NOMO-1 treated with dmso at 0.1 percent for 144 hours (cell line): ENCODE measurements at regions not wholly inside any gene's neighbourhood (a gene's known extent, or its start where the extent isn't known, plus 50 kb on each side); places are given as distances from the start of the nearest gene placed in this dataset.

Experiments
- DNase-seq: peaks from one replicate; lab custom pipeline; 2025; ENCODE audit not compliant: unreplicated experiment; lab: John Stamatoyannopoulos, UW

DNA sequence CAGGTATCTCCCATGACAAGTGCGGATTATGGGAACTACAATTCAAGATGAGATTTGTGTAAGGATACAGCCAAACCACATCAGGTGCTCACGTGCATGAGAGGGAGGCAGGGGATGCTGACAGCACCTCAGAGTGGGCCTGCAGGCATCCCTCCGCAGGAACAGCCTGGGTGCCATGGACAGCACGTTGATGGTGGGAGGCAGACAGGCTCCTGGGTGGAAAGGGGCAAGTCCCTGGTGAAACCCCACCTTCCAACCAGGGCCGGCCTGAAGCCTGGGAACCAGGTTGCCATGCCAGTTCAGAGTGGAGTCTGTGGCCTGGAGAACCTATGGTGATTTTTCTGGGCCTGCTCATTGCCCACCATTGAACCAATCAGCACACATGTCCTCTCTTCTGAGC lies 1469.6 kb downstream of the PCDH7 start:
- DNase-seq: no peak

DNA sequence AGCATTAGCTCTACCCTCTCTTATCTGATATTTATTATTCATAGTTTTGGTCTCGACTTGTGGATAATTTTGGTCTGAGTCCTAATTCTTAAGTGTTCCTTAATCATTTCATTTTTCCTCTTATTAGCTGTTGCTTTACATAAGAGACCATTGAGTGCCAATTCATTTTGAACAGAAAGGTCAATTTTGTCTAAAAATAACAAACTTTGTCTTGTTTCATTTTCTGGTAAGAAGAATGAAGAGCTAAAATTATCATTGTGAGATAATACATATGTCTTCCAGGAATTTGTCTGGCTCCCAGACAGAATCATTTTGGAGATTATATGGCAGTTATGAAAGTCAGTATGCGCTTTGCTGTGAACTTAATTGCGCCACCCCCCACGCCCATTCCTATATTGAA lies 1471.8 kb downstream of the PCDH7 start:
- DNase-seq: no peak

DNA sequence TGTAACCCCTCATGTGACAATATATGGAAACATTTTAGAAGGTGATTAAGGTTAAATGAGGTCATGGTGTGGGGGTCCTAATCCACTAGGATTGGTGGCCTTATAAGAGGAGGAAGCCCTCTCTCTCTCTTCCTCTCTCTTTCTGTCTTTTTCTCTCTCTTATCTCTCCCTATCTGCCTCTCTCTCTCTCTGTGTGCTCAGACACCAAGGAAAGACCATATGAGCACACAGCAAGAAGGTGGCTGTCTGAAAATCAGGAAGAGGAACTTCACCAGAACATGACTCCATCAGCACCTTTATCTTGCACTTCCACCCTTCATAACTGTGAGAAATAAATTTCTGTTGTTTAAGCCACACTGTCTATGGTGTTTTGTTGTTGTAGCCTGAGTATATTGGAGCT lies 1472.2 kb downstream of the PCDH7 start:
- no peak for DNase-seq

DNA sequence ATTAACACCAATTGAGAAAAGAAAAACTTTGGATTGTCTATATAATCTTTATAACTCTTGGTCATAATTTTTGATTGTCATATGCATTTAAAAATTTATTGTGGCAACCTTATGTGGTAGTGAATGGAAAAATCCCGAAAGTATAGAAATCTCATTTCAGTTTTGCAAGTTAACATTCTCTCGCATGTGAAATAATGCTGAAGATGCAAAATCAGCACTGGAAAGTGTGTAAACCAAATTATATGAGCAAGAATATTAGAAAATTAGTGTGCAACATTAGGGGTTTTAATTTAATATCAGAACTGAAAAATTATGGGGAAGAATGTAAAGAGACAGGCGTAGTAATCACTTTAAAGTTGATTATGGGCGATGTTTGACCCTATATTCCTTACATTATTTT lies 1472.8 kb downstream of the PCDH7 start:
- no peak for DNase-seq

DNA sequence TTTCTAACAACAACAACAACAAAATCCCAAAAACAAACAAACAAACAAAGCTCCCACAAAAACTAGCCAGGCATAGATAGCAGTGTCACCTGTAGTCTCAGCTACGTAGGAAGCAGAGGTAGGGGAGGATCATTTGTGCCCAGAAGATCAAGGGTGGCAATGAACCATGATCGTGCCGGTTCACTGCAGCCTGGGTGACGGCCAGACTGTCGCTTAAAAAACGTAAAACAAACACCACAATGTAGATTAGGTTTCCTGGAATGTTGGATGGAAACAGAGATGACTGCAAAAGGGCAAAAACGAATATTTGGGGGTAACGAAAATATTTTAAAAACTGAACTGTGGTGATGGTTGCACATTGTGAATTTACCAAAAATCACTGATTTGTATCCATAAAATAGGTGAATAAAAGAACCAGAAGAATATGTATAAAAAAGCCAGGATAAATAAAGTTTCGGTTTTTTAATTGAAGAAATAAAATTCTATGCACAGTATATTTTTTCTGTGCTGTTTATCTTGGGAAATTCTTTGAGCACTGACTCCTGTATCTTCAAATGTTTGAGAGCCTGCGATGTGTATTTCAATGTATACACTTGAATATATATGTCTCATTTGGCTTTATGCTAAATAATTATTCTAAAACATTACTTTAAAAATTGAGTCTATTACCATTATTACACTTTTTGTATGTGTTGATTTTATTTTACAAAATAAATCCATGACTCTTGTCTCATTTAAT lies 1477.0 kb downstream of the PCDH7 start:
- DNase-seq: no peak

DNA sequence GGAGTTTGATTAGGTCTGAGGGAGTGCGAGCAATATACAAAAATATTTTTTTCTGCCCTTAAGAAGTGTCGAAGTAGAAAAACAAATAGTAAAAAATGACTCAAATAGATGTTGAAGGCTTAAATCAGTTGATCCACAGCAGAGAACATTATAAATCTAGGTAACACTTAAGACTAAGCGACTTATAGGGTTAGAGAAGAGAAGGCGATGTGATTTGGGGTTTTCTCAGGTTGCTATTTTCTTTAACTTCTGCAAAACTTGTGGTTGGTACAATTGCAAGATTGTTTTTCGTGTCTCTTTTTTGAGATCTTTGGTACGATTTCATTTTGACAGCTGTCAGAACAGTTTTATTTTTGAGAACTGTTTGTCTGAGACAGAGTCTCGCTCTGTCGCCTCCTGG lies 1479.5 kb downstream of the PCDH7 start:
- DNase-seq: no peak

DNA sequence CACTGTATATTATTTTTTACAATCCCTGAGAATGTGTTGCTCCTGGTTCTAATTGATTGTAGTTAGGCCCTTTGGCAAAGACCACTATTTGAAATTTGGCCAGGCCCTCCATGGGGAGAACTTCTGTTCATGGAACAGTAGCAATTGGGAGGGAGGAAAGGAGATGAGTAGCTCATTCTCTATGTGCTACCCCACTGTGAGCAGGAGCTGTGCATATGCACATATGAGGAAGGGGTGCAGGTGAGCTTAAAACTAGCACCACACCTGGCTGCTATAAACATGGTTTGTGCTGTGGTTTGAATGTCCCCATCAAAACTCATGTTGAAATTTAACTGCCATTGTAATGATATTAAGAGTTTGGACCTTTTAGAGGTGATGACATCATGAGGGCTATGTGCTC lies 1483.2 kb downstream of the PCDH7 start:
- no peak for DNase-seq

DNA sequence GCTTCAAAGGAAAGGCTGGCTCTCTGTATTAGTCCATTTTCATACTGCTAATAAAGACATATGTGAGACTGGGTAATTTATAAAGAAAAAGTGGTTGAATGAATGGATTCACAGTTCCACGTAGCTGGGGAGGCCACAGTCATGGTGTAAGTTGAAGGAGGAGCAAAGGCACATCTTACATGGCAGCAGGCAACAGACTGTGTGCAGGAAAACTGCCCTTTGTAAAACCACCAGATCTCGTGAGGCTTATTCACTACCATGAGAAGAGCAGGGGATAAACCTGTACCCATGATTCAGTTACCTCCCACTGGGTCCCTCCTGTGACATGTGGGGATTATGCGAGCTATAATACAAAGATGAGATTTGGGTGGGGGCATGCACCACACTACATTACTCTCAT lies 1486.6 kb downstream of the PCDH7 start:
- DNase-seq: no peak

DNA sequence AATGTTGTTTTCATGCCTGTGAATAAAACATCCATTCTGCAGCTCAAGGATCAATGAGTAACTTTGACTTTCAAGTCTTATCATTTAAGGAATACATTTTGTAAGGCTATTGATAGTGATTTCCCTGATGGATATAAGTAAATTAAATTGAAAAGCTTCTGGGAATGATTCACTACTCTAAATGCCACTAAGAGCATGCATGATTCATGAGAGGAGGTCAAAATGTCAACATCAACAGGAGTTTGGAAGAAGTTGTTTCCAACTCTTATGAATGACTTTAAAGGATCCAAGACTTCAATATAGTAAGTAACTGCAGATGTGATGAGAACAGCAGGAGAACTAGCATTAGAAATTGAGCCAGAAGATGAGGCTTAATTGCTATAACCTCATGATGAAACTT lies 1487.3 kb downstream of the PCDH7 start:
- DNase-seq: no peak

DNA sequence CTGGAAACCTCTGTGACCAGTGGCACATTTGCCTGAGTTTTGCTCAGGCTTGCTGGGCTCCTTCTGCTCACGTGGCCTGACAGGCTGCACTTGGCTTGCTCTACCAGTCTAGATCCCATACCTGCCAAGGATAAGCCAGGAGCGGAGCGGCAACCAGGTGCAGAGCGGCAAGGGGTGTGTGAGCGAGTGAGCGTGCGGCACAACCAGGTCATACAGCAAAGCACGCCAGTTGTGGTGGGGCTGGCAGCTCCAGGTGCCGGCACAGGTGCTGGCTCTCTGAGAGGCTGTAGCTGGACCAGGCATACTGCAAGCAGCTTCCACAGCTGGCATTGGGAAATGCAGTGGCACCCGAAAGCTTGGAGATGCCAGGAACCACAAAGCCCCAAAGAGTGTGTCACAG lies 1495.1 kb downstream of the PCDH7 start:
- no peak for DNase-seq

DNA sequence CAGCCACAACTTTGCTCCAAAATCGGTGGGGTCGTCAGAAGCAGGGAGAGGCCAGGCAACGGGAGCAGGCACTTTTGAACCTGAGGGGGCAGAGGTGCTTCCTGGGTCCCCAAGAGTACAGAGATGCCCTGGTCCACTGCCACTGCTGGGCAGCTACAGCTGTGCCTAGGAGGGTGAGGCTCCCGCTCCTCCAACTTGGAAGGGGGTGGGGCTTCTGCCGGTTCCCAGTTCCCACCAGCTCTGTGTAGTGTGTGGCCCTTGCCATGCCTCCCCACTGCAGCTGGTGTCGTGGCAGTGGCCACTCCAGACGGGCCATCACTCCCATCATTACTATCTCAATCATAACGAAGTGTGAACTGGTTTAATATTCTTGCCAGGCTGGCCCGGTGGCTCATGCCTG lies 1496.3 kb downstream of the PCDH7 start:
- no peak for DNase-seq

DNA sequence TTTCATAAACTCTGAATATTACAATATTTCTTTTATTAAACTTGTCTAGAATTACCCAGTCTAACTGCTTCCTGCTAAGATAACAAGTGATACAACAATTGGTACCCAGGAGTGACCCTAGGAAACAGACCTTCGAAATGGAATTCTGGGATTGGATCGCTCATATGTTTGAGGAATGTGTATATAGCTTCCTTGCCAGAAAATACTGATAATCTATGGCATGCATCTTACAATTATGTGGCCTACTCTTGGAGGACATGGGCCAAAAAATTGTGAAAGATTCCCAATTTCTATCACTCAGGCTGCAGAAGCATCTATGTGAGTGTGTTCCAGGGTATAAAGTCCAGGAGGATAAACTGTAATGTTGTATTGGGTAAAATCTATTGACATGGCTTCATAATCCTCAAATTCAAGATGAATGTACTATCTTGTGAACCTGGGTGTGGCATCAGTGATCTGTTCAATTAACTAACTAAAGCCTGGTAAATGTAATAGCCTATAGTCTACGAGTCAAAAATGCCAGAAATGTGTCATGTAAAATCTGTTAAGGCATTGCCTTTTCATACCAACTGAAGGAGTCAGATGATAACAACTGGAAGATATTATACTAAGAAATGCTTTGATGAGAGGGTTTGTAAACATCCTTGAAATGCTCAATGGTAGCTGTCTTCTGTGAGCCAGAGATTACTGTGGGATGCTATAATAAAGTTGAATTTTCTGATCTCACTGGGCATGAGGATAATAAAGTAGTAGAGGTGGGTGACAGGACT lies 1499.3 kb downstream of the PCDH7 start:
- DNase-seq: no peak

DNA sequence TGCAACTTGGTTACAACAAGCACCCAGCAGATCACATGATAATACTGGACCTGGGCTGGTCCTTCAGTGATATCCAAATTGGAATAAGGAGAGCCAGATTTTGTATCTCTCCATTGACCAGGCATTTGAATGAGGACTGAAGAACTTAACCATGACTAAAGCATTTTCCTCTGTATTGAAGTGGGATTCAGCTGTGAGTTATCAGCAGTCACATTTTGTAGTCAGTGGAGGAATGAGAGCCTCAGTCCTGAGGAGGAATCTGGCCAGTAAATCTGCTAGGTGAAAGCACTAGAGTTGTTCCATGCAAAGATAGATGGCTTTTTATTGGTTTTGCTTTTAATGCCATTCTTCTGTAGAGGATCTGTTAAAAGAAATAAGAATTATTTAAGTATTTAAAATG lies 1506.0 kb downstream of the PCDH7 start:
- DNase-seq: no peak

DNA sequence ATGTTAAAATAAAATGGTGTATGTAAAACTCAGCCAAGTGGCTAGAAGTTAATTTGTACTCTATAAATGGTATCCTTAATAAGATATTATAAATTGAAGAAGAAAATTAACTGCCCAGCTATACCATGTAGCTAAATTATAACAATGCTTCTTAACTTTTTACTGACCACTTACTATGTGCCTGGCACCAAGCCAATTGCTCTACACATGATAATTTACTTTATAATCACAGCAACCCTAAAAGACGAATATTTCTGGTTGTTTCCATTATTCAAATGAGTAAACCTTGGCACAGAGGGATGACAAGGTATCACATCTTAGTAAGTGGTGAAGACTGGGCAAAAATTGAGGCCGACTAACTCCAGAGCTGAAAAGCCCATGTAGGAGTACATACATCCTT lies 1506.6 kb downstream of the PCDH7 start:
- no peak for DNase-seq

DNA sequence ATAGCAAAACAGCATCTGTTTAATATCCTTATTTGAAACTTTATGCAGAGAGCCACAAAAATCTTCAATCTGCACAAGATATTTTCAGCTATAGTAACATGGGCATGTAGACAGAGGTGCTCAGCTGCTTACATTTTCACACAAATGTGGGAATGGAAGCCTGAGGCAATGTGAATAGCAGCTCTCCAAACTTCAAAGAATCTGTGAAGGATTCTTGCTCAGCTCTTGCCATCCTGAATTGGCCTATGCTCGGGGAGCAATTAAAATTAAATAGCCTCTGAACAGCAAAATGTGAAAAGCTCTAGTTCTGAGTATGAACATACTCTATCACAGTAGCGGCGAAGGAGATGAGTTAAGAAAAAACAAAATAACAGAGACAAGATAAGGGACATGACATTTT lies 1523.8 kb downstream of the PCDH7 start:
- no peak for DNase-seq

DNA sequence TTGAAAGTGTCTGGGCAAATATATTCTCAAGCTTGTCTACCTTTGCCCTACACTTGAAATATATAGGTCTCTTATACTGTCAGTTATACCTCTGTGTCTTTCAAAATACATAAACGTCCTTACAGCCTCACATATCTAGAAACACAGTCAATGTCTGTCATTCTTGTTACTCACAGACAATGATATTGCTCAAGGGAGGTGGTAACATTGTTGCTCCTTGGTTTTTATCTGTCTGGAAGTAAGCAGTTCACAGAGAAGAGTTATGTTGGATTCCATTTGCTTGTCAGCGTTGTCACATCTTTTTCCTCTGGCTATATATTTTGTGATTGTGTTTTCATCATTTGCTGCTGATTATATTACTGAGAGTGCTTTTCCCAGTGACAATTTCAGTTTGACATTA lies 1528.9 kb downstream of the PCDH7 start:
- DNase-seq: no peak

DNA sequence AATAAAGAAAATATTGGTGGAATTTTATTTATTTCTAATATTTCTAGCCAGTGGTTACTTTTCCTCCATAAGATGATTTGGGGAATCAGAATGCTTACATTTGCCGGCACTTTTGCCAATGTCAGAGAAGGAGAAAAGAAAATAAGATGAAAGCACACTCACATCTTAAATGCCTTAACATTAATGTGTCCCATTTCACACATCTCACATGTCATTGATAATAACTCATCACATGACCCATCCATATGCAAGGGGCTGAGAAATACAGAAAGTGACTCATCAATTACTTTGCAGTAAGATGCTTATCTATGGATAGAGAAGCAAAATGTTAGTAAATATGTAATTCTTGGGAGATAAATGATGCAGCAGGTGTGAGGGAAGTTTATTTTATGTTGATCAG lies 1531.0 kb downstream of the PCDH7 start:
- DNase-seq: no peak

DNA sequence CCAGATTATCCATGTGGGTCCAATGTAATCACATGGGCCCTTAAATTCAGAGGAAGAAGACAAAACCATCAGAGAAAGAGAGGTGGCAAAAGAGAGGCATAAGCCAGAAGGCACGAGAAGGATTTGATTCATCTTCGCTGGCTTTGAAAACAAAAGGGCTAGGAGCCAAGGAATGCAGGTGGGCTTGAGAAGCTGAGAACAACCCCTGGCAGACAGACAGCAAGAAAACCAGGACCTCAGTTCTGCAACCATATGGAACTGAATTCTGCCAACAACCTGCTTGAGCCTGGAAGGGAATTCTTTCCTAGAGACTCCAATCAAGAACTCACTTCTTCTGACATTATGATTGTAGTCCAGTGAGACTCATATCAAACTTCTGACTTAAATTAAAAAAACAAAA lies 1531.8 kb downstream of the PCDH7 start:
- DNase-seq: no peak

DNA sequence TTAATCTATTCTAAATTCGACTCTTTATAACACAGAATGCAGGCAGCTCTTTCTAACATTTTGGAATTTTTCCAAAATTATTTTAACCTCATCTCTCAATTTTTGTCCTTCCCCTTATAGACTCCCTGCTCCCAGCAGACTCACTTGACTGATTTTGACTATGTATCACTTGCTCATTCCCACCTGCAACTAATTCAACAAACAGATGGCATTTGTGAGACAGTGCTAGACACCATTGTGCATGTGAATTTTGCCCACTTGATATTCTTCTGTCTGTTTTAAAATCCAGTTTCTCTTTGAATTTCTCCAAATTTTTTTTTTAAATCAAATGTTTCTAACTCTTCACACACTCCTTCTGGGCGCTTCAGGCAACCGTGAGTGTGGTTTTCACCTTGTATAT lies 1534.0 kb downstream of the PCDH7 start:
- DNase-seq: no peak

DNA sequence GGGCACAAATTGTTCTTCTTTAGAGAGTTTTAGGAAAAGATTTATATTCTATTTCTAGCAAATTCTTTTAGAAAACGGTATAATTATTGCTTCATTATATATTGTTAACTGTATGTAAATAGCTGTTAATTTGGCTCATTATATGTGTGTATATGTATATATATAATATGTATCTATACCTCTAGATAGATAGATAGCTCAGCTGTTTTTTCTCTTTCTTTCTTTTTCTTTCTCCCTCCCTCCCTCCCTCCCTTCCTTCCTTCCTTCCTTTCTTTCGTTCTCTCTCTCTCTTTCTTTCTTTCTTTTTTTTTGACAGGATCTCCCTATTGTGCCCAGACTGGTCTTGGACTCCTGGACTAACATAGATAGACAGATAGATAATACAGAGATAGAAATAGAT lies 1538.8 kb downstream of the PCDH7 start:
- DNase-seq: no peak

DNA sequence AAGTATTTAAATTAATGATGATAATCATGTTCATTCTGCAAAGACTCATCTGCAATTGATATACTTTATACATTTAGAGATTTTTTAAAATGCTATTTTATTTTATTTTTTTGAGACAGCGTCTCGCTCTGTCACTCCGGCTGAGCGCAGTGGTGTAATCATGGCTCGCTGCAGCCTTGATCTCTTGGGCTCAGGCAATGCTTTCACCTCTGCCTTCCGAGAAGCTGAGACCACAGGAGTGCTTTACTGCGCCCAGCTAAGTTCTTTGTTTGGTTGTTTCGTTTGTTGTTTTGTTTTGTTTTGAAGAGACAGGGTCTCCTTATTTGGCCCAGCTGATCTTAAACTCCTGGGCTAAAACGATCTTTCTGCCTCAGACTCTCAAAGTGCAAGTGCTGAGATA lies 1541.0 kb downstream of the PCDH7 start:
- DNase-seq: no peak

DNA sequence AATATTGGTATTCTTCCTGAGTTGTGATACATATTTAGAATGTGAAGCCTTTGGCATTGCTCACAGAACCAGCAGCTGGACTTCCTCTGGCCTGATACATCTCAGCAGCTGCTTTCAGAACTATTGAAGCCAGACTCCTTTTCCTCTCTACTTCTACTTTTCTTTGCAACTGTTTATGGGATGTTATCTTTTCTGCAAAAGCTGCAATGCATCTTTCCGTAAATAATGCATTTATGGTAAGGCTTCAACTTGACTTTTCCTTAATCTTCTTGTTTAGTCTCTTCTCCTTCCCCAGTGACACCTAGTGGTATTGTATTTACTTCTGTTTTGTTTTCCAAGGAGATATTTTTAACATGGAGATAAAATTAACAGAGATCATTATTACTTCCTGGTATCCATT lies 1548.7 kb downstream of the PCDH7 start:
- no peak for DNase-seq

DNA sequence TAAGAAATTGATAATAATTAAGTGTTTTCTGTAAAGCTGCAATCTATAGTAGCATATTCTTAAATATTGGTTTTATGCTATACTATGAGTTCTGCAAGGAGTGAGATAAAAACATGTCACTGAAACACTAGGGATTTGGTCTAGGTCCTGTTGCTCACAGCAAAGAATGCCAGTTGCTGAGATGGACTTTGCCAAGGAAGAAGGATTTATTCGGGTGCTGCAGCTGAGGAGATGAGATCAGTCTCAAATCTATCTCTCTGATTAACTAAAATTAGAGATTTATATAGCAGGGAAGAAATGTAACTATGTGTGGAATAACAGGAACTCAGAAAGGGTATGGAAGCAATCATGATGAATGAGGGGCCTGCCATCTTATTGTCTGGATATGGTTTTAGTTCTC lies 1569.9 kb downstream of the PCDH7 start:
- no peak for DNase-seq
